ENCODE measurements at regions not wholly inside any gene's neighbourhood (a gene's known extent, or its start where the extent isn't known, plus 50 kb on each side); places are given as distances from the start of the nearest gene placed in this dataset.

DNA sequence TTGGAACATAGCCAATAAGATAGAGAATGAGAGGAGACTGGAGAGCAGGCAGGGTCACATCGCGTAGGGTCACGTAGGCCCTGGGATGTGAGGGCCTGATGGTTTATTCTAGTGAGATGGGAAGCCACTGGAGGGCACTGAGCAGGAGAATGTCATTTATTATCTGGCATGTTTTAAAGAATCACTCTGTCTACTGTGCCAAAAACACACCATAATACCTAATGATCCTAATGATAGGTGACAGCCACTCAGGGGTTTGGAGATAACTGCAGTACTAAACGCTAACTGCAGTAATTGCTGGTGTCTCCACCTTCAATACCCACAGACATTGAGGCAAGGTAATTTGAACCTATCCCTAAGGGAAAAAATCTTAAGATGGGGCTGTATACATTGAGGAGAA is 185.4 kb downstream of the TTLL7 start:
- no peak for FAIRE-seq

DNA sequence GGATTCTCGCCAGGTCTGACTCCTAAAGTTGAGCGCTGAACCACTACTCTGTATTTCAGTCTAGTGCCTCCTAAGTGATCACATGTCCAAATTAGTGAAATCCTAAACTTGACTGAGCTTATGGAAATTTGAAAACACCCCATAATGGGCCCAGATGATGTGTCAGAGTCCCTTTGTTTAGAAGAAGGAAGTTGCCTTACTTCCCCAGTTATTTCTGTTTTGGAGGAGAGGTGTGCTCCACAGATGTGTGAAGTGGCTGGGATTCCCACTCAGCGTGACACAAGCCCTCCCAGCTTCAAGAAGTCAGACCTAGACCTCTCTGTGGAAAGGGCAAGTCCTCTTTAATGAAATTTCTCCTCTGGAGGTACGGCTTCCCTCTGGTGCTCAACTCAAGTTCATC is 188.8 kb downstream of the TTLL7 start:
- FAIRE-seq = no peak

DNA sequence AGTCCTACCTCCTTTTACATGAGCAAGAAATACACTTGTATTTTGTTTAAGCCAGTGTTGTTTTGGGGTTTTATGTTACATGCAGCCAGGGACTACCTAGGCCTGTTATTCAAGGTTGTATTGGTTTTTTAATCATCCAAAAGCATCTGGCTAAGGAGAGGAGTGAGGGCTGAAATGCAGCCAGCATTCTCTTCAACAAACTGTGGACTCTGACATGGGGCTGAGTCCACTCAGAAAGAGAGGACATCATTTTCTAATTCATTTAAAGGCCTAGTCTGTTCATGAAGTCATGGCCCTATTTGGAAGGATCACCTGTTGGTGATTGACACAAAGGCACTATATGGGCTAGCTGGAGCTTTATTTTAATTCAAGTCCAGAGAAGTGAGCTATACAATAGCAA is 190.4 kb downstream of the TTLL7 start:
- no peak for FAIRE-seq

DNA sequence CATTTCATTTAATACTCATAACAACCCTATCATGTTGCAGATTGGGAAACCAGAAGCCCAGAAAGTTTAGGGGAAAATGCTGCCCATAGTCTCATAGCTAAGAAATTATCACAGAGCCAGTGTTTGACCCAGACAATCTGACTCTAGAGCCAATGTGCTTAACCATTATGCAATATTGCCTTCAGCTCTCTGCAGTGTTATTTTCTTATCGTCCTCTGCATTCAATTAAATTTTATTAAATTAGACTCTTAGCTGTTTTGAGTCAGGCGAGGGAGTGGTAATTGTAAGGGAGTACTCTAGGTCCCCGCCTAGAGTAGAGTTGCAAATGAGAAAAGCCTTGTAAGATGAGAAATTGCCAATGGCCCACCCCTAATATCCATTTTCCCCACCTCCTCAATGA is 191.1 kb downstream of the TTLL7 start:
- no peak for FAIRE-seq

DNA sequence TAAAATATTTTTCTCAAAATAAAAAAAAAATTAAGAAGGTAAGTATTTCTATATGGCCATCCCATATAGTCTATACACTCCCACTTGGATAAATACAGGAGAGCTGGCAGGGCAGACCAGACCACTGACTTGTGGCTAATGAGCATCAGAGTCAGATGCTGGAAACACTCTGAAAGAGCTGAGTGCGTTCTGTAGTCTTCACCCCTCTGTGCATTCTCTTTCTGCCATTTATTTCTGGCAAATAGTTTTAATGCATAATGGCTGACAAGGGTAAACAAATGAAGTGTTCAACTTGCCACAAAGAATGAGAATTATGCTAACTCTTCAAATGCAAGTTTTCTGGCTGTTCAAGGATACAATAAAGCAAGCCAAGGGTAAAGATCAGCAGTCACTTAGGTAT is 191.7 kb downstream of the TTLL7 start:
- no peak for FAIRE-seq

DNA sequence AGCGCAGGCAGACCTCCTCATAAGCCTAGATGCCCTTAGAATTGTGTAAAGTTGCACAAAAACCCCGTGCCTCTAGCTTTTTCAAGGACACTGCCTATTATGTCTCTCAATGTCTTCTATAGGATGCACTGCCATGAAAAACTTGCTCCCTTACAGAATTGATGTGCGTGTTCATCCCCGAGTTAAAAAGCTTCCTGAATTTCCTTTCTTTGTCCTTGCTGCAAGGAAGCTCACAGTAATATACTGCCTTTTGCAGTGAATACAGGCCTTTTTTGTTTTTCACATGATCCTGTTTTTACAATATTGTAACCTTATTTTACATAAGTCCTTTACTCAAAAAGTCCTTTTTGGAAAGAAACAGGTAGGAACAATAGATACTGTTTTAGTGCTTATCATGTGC is 193.0 kb downstream of the TTLL7 start:
- FAIRE-seq = no peak

DNA sequence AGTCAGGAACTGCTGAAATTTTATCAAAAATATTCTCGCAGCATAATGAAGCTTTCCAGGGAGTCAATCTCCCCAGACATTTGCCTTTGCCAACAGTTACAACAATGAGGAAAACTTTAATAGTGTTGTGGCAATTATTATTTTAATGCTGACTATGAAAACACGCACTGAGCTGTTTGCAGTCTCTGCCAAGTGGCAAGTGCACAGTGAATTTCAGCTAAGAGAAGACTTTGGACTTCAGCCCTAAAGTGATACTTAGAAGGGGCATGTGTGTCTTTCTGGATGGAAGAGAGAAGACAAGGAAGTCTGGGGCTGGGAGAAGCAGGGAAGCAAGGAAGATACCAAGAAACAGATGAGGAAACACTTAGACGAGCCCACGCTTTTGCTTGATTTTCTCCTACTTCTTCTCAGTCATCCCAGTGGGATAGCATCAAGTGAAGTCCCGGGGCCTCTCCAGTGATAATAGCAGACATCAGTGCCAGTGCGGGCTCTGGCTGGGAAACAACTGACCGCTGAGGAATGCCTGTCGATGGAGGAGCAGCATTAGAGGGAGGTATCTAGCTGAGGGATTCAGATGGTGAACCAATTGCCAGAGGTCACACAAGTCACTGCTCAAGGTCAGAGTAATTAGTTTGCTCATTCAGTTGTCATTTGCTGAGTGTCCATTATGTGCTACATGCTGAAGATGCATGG is 196.3 kb downstream of the TTLL7 start:
- no peak for FAIRE-seq

DNA sequence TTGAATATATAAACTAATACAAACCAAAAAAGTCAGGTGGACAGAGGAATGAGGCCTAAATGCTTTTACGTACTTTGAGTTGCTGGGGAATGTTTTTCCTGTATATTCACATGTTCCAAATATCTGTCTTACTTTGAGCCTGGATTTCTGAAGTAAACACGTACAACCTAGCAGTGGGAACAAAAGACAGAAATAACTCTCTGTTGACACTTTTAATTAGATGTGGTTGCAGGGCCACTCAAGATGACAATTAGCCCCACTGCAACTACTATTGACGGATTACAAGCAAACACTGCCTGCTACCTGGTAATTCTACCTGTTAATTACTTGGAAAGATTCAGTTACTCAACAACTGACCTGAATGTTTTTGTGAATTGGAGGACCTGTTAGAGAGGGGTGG is 196.9 kb downstream of the TTLL7 start:
- FAIRE-seq = no peak

DNA sequence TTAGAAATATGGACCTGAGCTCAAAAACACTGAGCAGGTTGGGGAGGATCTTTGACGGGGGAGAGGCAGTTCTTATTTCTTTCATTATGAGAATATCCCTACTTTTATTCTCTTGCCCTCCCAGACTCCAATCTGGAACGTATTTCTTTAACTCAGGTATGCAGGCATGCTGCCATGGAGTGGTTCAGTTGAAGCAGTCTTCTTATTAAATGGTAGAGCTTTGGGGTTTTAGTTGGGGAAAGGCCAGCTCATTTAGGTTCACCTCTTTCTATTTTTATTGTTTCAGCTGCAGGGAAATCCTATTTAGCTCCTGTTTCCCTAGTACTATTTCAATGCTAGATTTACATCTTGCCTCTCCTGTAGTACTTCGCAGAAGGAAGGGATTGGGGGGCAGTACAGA is 198.9 kb downstream of the TTLL7 start:
- FAIRE-seq = no peak

DNA sequence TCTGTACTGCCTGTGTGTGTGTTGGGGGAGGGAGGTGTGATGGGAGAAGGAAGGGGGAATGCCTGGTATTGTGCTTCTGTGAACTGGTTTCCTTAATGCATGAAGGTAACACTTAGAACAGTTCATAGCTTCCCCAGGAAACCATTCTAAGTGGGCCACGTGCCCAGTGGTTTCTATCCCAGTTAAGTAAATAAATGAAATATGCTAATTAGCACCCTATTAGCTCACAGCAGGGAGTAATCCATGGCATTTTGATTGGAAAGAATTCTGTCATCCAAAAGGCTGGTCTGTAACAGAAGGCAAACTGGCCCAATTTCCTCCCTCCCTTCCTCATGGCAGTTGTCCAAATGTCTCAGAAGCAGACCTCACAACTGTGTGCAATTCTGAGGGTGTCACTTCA is 199.3 kb downstream of the TTLL7 start:
- no peak for FAIRE-seq

DNA sequence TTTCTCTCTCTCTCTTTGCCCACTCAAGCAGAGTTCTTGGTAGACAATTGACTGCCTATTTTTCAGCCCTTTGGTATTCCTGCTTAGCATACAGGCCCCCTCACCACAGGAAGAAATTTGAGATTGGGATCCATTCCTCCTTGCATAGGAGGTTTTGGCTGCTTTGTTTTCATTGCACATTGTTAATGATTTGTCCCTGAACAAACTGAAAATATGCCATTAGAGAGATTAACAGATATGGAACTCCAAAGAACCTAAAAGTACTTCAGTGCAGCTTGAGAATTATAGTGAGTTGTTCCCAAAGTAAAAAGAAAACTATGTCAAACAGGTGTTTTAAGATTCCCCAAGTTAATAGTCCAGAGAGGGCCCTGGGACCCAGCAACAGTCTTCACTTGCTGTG is 200.0 kb downstream of the TTLL7 start:
- no peak for FAIRE-seq

DNA sequence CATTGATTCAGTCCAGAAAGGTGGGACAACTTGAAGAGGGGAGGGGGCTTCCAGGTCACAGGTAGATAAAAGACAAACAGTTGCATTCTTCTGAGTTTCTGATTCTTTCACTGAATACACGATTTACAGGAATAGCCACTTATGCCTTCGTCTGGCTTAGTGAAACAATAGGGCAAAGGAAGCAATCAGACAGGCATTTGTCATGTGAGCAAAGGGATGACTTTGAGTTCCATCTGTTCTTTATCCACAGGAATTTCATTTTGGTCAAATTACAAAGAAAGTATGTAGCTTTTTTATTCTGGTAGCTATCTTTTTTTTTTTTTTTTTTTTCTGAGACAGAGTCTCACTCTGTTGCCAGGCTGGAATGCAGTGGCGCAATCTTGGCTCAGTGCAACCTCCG is 202.5 kb downstream of the TTLL7 start:
- FAIRE-seq = no peak

DNA sequence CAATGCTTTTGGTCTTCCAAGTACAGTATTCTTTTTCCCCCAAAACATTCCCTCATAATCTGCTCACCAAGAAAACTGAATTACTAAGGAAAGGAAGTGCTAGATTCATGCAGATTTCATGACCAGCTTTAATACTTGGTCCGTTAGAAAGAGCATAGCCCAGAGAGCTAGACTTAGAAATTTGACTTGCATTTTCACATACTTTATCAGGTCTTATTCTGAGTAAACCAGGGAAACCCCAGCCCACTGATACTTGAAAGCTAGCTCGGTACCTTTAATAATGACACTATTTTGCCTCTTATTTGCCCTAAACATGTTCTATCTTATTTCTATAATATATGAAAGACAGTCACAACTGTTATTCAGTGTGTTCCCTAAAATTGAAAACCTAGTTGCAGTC is 204.5 kb downstream of the TTLL7 start:
- no peak for FAIRE-seq

DNA sequence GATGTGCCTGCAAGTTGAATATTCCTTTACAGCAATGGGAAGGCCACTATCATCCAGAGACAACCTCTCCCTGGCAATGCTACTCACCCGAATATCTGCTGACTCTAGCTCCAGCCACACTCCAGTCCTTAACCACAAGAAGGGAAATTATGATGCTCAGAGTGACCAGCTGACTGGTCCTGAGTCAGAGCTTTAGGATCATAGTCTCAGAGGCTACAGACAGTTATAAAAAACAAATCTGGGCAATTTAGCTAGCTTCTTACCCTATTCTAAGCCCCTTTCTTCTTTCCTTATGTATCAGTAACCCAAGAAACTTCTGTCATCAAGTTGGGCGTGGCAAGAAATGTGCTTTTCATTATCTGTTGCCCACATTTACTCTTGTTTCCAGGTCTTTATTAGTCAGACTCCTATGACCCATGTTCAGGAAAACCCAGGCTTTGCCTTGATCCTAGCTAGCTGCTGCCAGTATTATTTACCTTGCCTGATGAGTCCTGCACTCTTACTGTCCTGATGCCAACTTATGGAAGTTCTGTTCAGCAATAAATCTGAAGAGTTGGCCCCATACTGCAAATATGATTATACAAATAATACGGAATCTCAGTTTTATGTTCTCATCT is 207.0 kb downstream of the TTLL7 start:
- FAIRE-seq = no peak

DNA sequence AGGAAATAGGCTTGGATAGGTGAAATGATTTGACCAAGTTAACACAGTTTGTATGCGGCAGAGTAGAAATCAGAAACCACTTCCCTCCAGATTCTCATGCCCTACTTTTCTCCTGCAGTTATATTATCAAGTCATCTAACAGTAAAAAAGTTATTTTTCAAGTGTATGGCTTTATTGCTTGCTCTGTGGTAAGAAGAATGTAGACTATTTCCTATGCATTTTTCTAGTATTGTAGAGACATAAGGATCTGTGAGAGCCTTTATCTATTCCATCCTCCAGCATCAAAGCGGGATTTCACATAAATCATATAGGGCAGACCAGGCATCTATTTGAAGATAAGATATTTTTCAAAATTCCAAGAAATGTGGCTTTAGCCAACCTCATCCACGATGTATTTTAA is 208.5 kb downstream of the TTLL7 start:
- no peak for FAIRE-seq

DNA sequence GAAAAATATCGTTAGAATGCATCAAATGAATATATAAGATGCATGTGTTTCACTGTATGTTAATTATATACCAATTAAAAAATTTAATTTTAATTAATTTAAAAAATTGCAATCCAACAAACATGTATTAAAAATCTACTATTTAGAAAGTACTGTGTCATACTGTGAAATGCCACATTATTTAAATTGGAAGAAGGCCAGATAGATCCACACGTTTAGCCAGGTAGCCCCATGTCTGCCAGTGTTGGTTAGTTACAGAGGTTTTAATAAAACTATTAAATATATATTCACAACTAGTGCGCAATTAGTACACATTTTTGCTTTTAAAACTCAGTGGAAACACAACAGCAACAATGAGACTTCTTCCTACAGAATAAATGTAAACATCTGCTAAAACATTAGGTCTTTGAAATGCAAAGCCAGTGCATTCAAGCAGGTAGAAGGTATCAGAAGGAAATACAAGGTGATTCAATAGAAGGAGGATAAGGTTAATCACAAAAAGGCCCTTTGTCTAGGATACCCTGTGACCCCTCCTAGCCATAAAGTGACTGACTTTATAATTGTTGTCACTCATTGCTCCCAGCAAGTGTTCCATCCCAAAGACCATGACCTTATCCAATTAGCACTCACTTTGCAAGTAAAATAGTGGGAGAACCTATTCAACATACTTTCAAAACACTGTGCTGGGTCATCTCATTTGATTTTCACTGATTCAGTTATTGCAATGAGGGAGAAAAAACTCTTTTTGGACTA is 211.5 kb downstream of the TTLL7 start:
- FAIRE-seq = no peak

DNA sequence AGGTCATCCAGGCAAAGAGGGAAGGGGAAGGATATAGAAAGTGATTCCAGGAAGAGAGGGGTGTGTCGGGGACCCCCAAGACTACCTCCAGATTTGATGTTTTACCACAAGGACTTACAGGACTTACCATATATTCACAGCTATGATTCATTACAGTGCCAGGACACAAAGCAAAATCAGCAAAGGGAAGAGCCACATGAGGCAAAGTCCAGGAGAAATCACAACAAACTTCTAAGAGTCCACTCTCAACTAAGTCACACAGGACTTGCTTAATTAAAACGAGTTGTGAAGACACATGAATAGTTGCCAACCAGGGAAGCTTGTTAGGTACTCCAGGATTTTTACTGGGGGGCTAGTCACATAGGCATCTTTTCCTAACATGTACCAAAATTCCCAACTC is 217.3 kb downstream of the TTLL7 start:
- FAIRE-seq = no peak

DNA sequence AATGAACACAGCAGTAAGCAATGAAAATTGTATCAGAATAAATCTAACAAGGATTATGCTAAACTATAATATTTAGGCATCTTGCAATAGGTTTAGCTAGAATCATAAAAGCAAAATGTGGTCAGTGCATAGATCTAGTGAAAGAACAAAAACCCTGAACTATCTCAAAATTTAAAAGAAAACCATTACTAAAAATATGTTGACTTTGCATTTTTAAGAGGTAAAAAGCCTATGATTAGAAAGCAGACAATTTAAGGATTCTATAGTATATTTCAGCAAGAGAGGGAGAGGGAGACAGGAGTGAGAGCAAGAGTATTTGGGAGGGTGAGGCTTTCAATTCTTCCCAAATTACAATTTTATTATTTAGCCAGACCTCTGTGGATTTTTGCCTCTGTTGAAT is 219.4 kb downstream of the TTLL7 start:
- FAIRE-seq = no peak

DNA sequence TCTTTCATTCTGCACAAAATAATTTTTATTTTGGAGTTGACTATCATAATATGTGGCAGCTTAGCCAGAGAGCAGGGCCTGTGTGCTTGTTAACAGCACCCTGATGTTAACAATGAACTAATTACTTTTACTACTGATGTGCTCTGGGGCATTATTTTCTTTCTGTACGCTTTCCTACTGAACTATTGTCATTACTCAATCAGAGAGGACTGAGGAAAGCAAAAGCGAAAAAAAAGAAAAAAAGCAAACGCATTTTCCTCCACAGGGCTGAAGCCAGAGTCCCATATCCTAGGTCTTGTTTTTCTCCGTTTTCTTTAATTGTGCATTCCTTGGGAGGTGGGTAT is 221.2 kb downstream of the TTLL7 start:
- FAIRE-seq = no peak

DNA sequence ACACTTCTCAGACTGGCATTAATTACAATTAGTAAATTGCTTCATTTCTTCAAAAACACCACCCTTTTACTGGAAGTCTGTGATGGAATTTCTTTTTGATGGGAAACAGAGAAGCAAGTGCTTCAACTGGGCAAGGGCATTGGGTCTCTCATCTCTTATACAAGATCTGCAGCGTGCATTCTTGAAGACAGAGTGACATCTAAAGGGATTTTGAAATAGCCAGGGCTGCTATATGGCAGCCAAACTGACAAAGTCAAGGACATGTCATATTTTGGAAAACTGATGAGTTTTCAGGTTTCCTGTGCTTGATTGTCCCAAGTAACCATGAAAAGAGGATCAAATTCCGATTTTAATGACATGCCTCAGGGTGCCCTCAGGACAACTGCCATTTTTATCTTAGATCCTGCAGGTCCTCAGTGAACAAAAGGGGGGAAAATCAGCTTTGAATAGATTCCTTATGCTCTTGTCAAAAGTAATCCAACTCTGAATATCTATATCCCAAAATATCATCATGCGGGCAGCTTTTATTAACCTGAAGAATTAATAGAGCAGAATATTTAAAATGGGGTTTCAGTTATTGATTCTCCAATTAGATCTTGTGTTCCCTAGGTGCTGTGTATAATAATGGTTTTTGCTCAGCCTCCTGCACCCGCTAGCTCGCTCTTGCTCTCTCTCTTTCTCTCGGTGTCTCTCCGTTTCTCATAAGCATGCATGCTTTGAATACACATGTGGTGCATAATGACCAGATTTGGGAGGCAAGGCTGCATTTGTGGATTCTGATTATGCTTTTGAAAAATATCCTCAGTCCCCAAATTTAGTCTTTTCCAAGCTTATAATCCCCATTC is 221.8 kb downstream of the TTLL7 start:
- FAIRE-seq = no peak

DNA sequence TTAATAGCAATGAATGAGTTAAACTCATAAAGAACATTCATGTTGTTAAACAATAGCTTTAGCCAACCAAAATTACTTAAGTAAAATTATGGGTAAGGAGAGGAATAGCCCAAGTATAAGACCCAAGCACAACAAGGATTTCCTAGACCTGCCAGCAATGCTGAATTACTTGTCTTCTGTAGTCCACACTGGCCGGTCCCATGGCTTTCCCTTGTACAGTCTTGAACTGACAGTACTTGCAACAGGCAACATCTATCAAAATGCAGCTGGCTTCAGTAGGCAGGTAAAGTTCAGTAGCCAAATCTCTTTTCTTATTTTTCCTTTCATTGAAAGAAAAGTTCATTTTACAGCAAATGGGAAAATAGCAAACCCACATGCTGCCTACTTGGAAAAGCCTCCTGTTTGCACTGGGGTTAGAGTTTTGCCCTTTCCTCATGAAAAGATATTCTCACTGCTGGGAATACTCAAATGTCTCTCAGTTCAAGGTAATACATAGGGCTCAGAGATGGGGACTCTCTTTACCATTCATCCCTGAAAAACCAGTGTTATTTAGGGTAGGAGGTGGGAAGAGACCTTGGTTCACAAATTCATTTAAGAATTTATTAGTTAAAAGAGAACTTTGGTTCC is 222.8 kb downstream of the TTLL7 start:
- FAIRE-seq = no peak

DNA sequence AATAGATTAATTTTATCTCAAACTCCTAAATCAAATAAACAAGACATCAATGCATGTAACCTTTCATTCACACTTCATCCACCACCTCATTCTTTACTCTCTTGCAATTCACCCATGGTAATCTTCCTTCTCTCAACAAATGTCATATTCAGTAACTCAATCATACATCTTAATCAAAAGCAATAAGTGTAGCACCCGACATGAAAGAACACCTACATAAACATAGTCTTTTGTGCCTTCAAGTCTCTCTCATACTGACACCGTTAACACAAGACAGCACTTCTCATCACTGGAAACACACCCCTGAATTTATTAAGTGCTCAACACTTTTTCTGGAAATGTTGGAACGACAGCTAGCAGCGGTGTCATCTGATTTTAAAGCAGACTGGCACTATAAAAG is 225.9 kb downstream of the TTLL7 start:
- no peak for FAIRE-seq

DNA sequence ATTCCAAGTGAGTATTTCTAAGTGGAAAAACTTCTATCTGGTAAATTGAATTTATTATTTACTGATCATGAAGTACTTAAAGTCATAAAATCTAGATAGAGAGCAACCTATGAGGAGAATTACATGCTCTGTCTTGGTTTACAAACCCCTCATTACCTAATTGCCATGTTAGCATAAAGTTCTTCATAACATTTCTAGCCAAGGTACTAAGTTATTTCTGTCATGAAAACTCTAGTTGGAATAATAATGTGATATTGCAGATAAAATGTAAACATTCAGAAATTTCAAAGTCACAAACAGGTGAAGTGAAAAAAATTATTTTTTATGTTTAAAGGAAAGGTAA is 228.6 kb downstream of the TTLL7 start:
- no peak for FAIRE-seq
